ENCODE measurements at regions not wholly inside any gene's neighbourhood (a gene's known extent, or its start where the extent isn't known, plus 50 kb on each side); places are given as distances from the start of the nearest gene placed in this dataset.
"Not testable (repeated sequence)": the region's sequence is repeated elsewhere in the genome, so short reads cannot be mapped to it uniquely, and the experiment has no call there.

- no peak for DNase-seq (ENCODE audit: extremely low read depth in 1 of 11, low read depth in 9 of 11, low spot score in 4 of 11)
Measured at GRCh38 chr11:29518389-29519174, 498.2 kb downstream of the KCNA4 start.

GRCh38 chr11:29511394-29511793, 505.4 kb downstream of the KCNA4 start:
- no peak for DNase-seq (ENCODE audit: extremely low read depth in 1 of 11, low read depth in 9 of 11, low spot score in 4 of 11)

DNA sequence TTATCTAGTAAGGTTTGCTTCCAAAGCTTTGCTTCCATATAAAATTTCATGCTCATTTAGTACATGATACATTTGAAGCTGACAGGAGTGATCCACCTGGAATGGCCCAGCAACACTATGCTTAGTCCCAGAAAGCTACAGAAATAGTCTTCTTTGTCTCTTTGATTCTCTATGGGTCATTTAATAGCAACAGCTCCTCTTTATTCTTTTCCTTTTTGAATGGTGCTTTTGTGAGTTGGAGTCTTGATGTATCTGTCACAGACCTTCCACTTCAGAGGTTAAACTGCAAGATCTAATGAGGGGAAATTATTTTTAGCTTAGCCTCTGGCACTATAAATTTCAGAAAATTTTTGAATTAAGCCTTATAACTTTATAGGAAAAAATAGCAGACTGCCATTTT, 509.5 kb downstream of the KCNA4 start:
- no peak for DNase-seq (ENCODE audit: extremely low read depth in 1 of 11, low read depth in 9 of 11, low spot score in 4 of 11)

DNA sequence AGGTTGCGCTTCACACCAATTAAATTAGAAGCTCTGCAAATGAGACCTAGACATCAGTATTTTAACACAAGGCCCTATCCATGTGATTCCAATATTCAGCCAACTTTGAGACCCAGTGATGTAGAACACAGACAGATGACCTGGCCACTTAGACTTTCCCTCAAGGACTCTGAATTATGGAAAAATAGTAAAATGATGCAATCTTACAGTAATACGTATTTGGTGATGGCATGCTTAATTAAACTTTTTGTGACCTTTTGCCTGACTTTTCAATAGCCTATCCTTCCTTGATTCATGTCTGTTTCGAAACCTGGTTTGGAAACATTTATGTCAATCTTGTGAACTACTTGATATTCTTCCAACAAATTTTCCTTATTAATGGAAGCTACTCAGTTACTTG, 521.2 kb downstream of the KCNA4 start:
- DNase-seq (ENCODE audit: extremely low read depth in 1 of 11, low read depth in 9 of 11, low spot score in 4 of 11), result no peak

DNA sequence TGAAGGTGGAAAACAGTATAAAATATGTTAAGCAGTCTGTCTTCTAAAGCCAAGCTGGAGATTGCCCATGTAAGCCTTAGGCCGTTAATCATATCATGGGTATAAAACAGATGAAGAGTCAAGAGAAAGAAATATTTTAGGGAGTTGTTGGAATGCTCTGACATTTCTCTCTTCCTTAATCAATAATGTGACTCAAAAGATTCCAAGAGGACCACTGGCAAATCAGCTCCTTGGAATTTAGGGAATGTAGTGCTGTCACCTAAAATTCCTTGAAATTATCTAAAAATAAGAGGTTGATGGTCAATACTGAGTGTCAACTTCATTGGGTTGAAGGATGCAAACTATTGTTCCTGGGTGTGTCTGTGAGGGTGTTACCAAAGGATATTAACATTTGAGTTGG, 525.9 kb downstream of the KCNA4 start:
- no peak for DNase-seq (ENCODE audit: extremely low read depth in 1 of 11, low read depth in 9 of 11, low spot score in 4 of 11)

DNA sequence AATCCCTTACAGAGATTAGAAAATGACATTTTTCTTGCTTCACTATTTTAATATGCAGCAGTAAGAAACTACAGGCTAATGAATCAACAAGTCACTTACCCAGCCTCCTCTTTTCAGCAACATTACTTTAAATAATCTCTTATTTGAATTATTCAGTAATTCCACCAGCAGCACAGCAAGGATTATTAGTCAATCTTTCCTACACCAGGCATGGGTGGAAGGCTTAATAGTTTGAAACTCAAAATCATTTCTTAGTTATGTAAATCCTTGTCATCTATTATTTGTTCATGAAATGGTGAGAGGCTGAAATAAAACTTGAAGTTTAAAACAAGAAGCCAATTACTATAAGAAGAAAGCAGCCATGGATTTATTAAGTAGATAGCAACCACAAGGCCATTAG, 530.5 kb downstream of the KCNA4 start:
- DNase-seq (ENCODE audit: extremely low read depth in 1 of 11, low read depth in 9 of 11, low spot score in 4 of 11), result no peak

GRCh38 chr11:29485641-29486040, 531.2 kb downstream of the KCNA4 start:
- DNase-seq (ENCODE audit: extremely low read depth in 1 of 11, low read depth in 9 of 11, low spot score in 4 of 11), result no peak

- DNase-seq (ENCODE audit: extremely low read depth in 1 of 11, low read depth in 9 of 11, low spot score in 4 of 11), result no peak
Measured at GRCh38 chr11:29484548-29484947, 532.3 kb downstream of the KCNA4 start.

GRCh38 chr11:29483831-29484230, 533.0 kb downstream of the KCNA4 start:
- DNase-seq (ENCODE audit: extremely low read depth in 1 of 11, low read depth in 9 of 11, low spot score in 4 of 11), result no peak

- DNase-seq (ENCODE audit: extremely low read depth in 1 of 11, low read depth in 9 of 11, low spot score in 4 of 11), result peak in 5 of 11 donors; percentile 0 to 14 (median 3)
Measured at GRCh38 chr11:29482510-29482909, 534.3 kb downstream of the KCNA4 start.

- peak in 1 of 11 donors; percentile 4 for DNase-seq (ENCODE audit: extremely low read depth in 1 of 11, low read depth in 9 of 11, low spot score in 4 of 11)
Measured at GRCh38 chr11:29481738-29482137, 535.1 kb downstream of the KCNA4 start.

- DNase-seq (ENCODE audit: extremely low read depth in 1 of 11, low read depth in 9 of 11, low spot score in 4 of 11), result no peak
Measured at GRCh38 chr11:29480981-29481380, 535.8 kb downstream of the KCNA4 start.

DNA sequence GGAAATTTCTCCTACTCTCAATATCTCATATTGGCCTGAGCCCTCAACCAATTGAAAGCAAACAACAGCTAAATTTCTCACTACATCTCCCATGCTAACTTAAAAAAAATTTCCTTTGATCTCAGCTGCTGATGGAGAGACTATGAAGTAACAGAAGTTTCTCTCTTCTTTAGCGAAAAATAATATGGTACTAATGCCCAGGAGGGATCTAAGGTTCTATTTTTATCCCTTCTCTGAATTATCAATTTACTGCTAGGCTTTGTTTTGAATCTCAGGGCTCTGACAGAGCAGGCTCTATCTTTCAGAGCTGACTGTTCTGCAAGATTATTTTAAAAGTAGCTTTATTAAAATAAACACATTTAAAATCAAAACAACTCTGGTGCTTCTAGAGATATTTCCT, 558.6 kb downstream of the KCNA4 start:
- DNase-seq (ENCODE audit: extremely low read depth in 1 of 11, low read depth in 9 of 11, low spot score in 4 of 11), result no peak

GRCh38 chr11:29452146-29452545, 564.7 kb downstream of the KCNA4 start:
- DNase-seq (ENCODE audit: extremely low read depth in 1 of 11, low read depth in 9 of 11, low spot score in 4 of 11), result peak in 5 of 11 donors; percentile 4 to 24 (median 17)

DNA sequence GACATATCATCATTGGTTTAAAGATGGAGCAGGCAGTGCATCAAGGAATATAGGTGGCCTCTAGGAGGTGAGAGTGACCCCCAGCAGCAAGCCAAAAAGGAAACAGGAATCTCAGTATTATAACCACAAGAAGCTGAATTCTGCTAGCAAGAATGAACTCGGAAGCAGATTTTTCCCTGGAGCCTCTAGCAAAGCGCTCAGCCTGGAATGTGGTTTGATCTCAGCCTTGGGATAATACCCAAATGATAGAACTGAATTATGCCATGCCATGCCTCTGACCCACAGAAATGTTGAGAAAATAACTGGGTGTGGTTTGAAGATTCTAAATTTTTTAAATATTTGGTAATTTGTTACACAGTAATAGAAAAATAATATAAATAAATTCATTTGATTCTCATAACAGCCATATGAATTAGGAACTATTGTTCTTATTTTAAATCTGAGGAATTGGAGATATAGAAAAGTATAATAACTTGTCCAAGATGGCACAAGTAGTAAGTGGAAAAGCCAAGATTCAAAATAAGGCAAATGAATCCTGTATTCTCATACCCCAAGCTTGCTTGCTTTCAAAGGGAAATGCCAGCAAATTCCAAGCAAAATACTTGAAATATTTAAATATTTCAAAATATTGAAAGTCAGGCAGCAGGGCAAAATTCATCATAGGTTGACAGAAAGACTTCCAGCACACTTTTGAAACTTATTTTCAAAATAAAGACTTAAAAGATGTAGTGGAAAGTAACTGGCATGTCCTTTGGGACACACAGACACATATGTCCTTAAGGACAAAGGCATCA, 567.4 kb downstream of the KCNA4 start:
- DNase-seq (ENCODE audit: extremely low read depth in 1 of 11, low read depth in 9 of 11, low spot score in 4 of 11), result no peak

DNA sequence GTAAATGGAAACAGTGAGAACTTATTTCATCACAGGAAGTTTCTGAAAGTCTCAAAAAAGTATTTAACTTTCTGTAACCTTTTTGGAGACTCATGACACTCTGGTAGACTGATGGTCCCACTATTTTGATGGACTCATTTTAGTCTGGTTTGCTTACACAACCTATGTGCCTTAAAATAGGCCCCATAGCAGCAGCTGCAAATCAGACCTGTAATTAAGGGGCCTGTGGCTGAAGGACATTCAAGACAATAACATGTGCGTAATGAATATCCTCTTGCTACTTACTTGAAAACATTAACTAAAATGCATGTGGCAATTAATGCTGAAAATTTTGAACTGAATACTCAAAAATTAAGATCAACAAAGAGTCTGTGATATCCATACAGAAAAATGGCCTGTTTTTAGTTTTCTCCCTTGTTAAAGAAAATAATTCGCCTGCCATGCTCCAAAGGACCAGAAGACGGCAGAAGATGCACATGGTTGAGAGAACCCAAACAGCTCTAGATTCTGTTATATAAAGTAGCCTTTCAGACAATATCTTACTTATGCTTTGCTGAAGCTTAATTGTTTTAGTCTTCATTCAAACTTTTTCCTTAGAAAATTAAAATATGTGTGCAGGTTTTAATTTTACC, 568.5 kb downstream of the KCNA4 start:
- DNase-seq (ENCODE audit: extremely low read depth in 1 of 11, low read depth in 9 of 11, low spot score in 4 of 11), result peak in 5 of 11 donors; percentile 5 to 19 (median 9)

GRCh38 chr11:29447821-29448220, 569.0 kb downstream of the KCNA4 start:
- DNase-seq (ENCODE audit: extremely low read depth in 1 of 11, low read depth in 9 of 11, low spot score in 4 of 11), result no peak

- DNase-seq (ENCODE audit: extremely low read depth in 1 of 11, low read depth in 9 of 11, low spot score in 4 of 11), result no peak
Measured at GRCh38 chr11:29446132-29446531, 570.7 kb downstream of the KCNA4 start.

- not testable (repeated sequence) for DNase-seq (ENCODE audit: extremely low read depth in 1 of 11, low read depth in 9 of 11, low spot score in 4 of 11)
Measured at GRCh38 chr11:29445191-29445590, 571.6 kb downstream of the KCNA4 start.

GRCh38 chr11:29438815-29439214, 578.0 kb downstream of the KCNA4 start:
- no peak for DNase-seq (ENCODE audit: extremely low read depth in 1 of 11, low read depth in 9 of 11, low spot score in 4 of 11)
